Stomach (tissue), 8 donors: ENCODE measurements at regions not wholly inside any gene's neighbourhood (a gene's known extent, or its start where the extent isn't known, plus 50 kb on each side); places are given as distances from the start of the nearest gene placed in this dataset.

Source experiments
- DNase-seq, 2 donors: peaks; one replicate each; pipeline versions ENCODE4 v3.0.0 to v3.0.0-alpha.2; 2013 to 2019
- H3K27ac ChIP-seq, 5 donors: fragments of 200-600 bp in 4 of 5; sonication (generic) in 4 of 5; one replicate each; pipeline ENCODE4 v1.5.1; 2013 to 2019; ENCODE audit warnings: mild to moderate bottlenecking in 1 of 5, moderate library complexity in 1 of 5
- H3K27me3 ChIP-seq, 3 donors: fragments of 200-600 bp; sonication (generic); one replicate each; pipeline ENCODE4 v1.5.1; 2017 to 2019; ENCODE audit warnings: mixed run types in 1 of 3
- H3K36me3 ChIP-seq, 4 donors: fragments of 200-600 bp; sonication (generic); 1 replicate in 3 of 4; 2 replicates in 1 of 4; pipeline ENCODE4 v1.5.1; 2016 to 2019
- H3K4me1 ChIP-seq, 4 donors: fragments of 200-600 bp; sonication (generic); one replicate each; pipeline ENCODE4 v1.5.1; 2016 to 2019
- H3K4me3 ChIP-seq, 4 donors: fragments of 200-600 bp; sonication (generic) in 3 of 4; one replicate each; pipeline ENCODE4 v1.5.1; 2016 to 2019; ENCODE audit warnings: mild to moderate bottlenecking in 1 of 4
- H3K9me3 ChIP-seq, 4 donors: fragments of 200-600 bp; sonication (generic); one replicate each; pipeline ENCODE4 v1.5.1; 2016 to 2019
- CTCF ChIP-seq, 7 experiments: fragments of 450-650 bp in 4 of 7; fragments of 200-600 bp in 3 of 7; sonication (generic) in 3 of 7; IDR thresholded peaks; one replicate each; pipeline ENCODE4 v1.5.1; 2016 to 2019; ENCODE audit warnings: antibody characterized with exemption in 7 of 7, control low read depth in 2 of 7, mild to moderate bottlenecking in 1 of 7
- EP300 ChIP-seq: sonication (generic); formaldehyde crosslinking; IDR thresholded peaks from one replicate; pipeline ENCODE4 v1.6.1; 2017; ENCODE audit warnings: antibody characterized with exemption
- POLR2A ChIP-seq, 4 donors: fragments of 450-650 bp; IDR thresholded peaks; one replicate each; pipeline ENCODE4 v1.6.1; 2016; ENCODE audit warnings: antibody characterized with exemption in 4 of 4, control low read depth in 2 of 4, mild to moderate bottlenecking in 1 of 4, moderate library complexity in 1 of 4
- POLR2AphosphoS5 ChIP-seq, 3 donors: sonication (generic); formaldehyde crosslinking; IDR thresholded peaks; one replicate each; pipeline ENCODE4 v1.6.1; 2016; ENCODE audit warnings: antibody characterized with exemption in 3 of 3
- WGBS, 5 donors: extraction: QIAGEN DNeasy Blood & Tissue Kit in 3 of 5; methylation state at CpG; one replicate each; pipeline versions ENCODE4 v1.1.5 to v1.1.7; 2013 to 2018; 5-methylcytosine and 5-hydroxymethylcytosine counted together
- intact Hi-C: fragments of 100-400 bp; cut with DNase I; formaldehyde crosslinking; loops from one replicate; pipeline ENCODE4 v1.15.1; 2023; ENCODE audit warnings: low total_unique reads
- donor health status: healthy with polysubstance abuse.
- donor health status: Bipolar disorder and iron deficiency.
- donor health status: healthy.

DNA sequence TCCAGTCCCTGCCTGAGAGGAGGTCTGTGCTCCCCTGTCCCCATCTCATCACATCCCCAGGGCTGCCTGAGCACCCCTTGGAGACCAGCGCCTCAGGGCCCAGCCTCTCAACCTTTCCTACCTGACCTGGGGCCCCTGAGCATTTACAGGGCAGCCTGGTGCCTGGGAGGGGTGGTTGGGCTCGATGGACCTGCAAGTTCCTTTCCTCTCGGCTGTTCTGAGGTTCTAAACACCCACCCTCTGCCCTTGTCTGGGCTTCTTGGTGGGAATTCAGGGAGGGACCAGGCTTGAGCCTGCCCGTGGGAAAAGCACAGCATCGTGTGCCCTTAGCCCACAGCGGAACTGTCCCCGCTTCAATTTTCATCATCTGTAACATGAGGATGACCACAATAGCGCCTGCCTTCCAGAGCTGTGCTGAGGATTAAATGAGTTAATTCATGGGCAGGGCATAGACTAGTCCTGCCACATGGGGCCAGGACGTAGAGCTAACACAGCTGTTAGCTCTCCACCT is 91.0 kb upstream of the SH3PXD2B start:
- TF ChIP-seq CTCF (IDR thresholded peaks at IDR 0.05), result no peak
- TF ChIP-seq EP300, result no peak
- no peak for TF ChIP-seq POLR2AphosphoS5 (IDR thresholded peaks at IDR 0.05)
- TF ChIP-seq POLR2A (IDR thresholded peaks at IDR 0.05), result no peak
- DNase-seq, result no peak
- WGBS, 5 donors, result 76 to 85% (median 82%) methylated on average over 9 of the region's 9 CpGs
- H3K27me3 ChIP-seq, result no peaks in the 10 kb centered on the region
- no peak overlapping the region for H3K27ac ChIP-seq
- H3K4me3 ChIP-seq, result no peak overlapping the region
- intact Hi-C loops, result no loop called here
- peaks cover 0 to 19% (median 0%) of the 10 kb centered on the region in 4 donors for H3K4me1 ChIP-seq
- no peaks in the 10 kb centered on the region for H3K36me3 ChIP-seq
- H3K9me3 ChIP-seq, result no peaks in the 10 kb centered on the region

DNA sequence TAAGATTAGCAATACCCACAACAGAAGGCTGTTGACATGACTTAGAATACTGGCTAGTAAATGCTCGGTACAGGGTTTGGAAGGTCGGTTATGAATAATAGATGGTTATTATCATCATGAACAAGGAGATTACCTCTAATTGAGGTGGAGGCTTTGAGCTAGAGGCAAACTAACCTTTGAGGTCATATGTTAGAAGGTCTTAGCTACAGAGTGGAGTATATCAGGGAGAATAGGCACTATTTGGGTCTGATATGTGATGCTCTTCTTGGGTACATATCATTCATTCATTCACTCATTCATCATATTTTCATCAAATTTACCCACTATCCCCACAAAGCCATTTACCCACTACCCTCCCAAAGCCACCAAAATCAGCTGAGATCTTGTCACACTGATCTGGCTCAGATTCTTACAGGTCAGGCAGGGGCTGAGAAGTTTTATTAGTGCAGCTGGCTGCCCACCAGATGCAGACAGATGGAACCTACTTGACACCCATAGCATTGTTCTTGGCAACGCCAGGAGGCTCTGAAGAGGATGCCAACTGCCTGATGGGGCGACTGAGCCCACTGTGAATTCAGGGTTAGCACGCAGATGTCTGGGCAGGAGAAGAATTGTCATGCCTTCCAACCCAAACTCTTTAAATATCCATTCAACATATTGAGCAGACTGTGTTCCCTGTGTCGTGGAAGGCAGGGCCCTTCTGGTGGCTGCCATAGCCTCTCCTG is 90.2 kb upstream of the SH3PXD2B start:
- H3K4me3 ChIP-seq, result no peak overlapping the region
- H3K27me3 ChIP-seq, result no peaks in the 10 kb centered on the region
- H3K4me1 ChIP-seq, result peaks cover 0 to 19% (median 0%) of the 10 kb centered on the region in 4 donors
- no peak for TF ChIP-seq EP300
- no peak for TF ChIP-seq POLR2A (IDR thresholded peaks at IDR 0.05)
- no peak for TF ChIP-seq CTCF (IDR thresholded peaks at IDR 0.05)
- TF ChIP-seq POLR2AphosphoS5 (IDR thresholded peaks at IDR 0.05), result no peak
- DNase-seq, result peak in 1 of 2 donors; percentile 11
- no peaks in the 10 kb centered on the region for H3K9me3 ChIP-seq
- no peak overlapping the region for H3K27ac ChIP-seq
- 61 to 77% (median 69%) methylated on average over 6 of the region's 6 CpGs for WGBS, 5 donors
- intact Hi-C loops, result no loop called here
- H3K36me3 ChIP-seq, result no peaks in the 10 kb centered on the region

DNA sequence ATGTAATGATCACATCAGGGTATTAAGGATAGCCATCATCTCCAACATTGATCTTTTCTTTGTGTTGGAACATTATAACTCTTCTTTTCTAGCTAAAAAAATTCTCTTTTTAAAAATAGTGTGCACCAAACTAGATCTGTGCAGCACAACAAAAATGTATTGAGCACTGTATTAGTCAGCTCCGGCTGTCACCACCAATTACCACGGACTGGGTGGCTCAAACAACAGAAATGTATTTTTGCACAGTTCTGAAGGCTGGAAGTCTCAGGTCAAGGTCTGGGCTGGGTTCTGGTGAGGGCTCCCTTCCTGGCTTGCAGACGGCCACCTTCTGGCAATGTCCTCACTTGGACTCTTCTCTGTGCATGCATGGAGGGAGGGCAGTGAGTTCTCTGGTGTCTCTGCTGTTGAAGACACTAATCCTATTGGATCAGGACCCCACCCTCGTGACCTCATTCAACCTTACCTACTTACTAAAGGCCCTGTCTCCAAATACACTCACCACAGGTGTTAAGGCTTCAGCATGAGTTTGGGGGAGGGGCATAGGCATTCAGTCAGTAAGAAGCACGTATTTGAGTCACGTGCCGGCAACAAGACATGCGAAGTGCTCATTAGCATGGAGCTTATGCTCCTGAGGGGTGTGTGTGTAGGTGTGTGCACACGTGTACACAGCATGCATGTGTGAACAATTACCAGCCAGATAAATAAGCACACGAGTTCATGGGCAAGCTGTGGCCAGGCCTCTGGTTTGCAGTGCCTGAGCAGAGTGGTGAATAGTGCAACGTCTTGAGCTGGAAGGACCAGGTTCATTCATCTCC is 89.4 kb upstream of the SH3PXD2B start:
- TF ChIP-seq POLR2AphosphoS5 (IDR thresholded peaks at IDR 0.05), result no peak
- no peak for TF ChIP-seq CTCF (IDR thresholded peaks at IDR 0.05)
- no peak for TF ChIP-seq EP300
- TF ChIP-seq POLR2A (IDR thresholded peaks at IDR 0.05), result no peak

GRCh38 chr5:172542651-172543131 is 88.4 kb upstream of the SH3PXD2B start:
- TF ChIP-seq CTCF (IDR thresholded peaks at IDR 0.05), result no peak
- TF ChIP-seq POLR2A (IDR thresholded peaks at IDR 0.05), result no peak
- no peak for TF ChIP-seq EP300
- TF ChIP-seq POLR2AphosphoS5 (IDR thresholded peaks at IDR 0.05), result no peak

More for the DNA sequence above, 89.4 kb upstream of the SH3PXD2B start:
- DNase-seq, result no peak
- intact Hi-C loops, result no loop called here
- H3K4me3 ChIP-seq, result no peak overlapping the region
- H3K27me3 ChIP-seq, result no peaks in the 10 kb centered on the region
- WGBS, 5 donors, result 82 to 87% (median 82%) methylated on average over 11 of the region's 11 CpGs
- peaks cover 0 to 19% (median 0%) of the 10 kb centered on the region in 4 donors for H3K4me1 ChIP-seq
- no peaks in the 10 kb centered on the region for H3K9me3 ChIP-seq
- H3K27ac ChIP-seq, result no peak overlapping the region
- H3K36me3 ChIP-seq, result no peaks in the 10 kb centered on the region

More at GRCh38 chr5:172542651-172543131, 88.4 kb upstream of the SH3PXD2B start:
- H3K9me3 ChIP-seq, result no peaks in the 10 kb centered on the region
- peak in 1 of 2 donors; percentile 10 for DNase-seq
- no peak overlapping the region for H3K27ac ChIP-seq
- H3K27me3 ChIP-seq, result no peaks in the 10 kb centered on the region
- no peaks in the 10 kb centered on the region for H3K36me3 ChIP-seq
- H3K4me1 ChIP-seq, result peaks cover 0 to 10% (median 0%) of the 10 kb centered on the region in 4 donors
- WGBS, 5 donors, result 90 to 98% (median 95%) methylated on average over 5 to 13 of the region's 13 CpGs; no CpG with 5 or more reads in 1 of the 5 donors
- H3K4me3 ChIP-seq, result no peak overlapping the region
- intact Hi-C loops, result no loop called here
